Liver (tissue), 8 donors: ENCODE measurements at regions not wholly inside any gene's neighbourhood (a gene's known extent, or its start where the extent isn't known, plus 50 kb on each side); places are given as distances from the start of the nearest gene placed in this dataset.

Experiments used
- DNase-seq: peaks from one replicate; pipeline ENCODE4 v3.0.0-alpha.2; 2017; ENCODE audit warnings: low spot score
- H3K27ac ChIP-seq, 2 donors: one replicate each; pipeline ENCODE4 v1.7.0; 2013; ENCODE audit warnings: inconsistent platforms in 2 of 2, low read length in 2 of 2, control low read depth in 1 of 2, low read depth in 1 of 2, mild to moderate bottlenecking in 1 of 2
- H3K27me3 ChIP-seq, 4 donors: one replicate each; pipeline versions ENCODE4 v1.6.1 to v1.7.0; 2013; ENCODE audit warnings: low read length in 3 of 4, inconsistent platforms in 1 of 4, mild to moderate bottlenecking in 1 of 4, moderate library complexity in 1 of 4; ENCODE audit not compliant: control insufficient read depth in 4 of 4, insufficient read depth in 4 of 4
- H3K36me3 ChIP-seq, 4 donors: one replicate each; pipeline versions ENCODE4 v1.6.1 to v1.7.0; 2013; ENCODE audit warnings: low read length in 3 of 4, mild to moderate bottlenecking in 3 of 4, low read depth in 1 of 4, moderate library complexity in 1 of 4; ENCODE audit not compliant: control insufficient read depth in 4 of 4, insufficient read depth in 3 of 4
- H3K4me1 ChIP-seq, 4 donors: one replicate each; pipeline versions ENCODE4 v1.6.1 to v1.7.0; 2013; ENCODE audit warnings: low read length in 3 of 4, mild to moderate bottlenecking in 3 of 4, moderate library complexity in 1 of 4; ENCODE audit not compliant: control insufficient read depth in 4 of 4, insufficient read depth in 4 of 4
- H3K4me3 ChIP-seq, 3 donors: one replicate each; pipeline versions ENCODE4 v1.6.1 to v1.7.0; 2013; ENCODE audit warnings: low read length in 3 of 3, control low read depth in 1 of 3, low read depth in 1 of 3, mild to moderate bottlenecking in 1 of 3
- H3K9ac ChIP-seq, 2 donors: one replicate each; pipeline ENCODE4 v1.7.0; 2013; ENCODE audit warnings: low read length in 2 of 2, mild to moderate bottlenecking in 2 of 2, moderate library complexity in 2 of 2, control low read depth in 1 of 2, low read depth in 1 of 2
- H3K9me3 ChIP-seq, 4 donors: one replicate each; pipeline versions ENCODE4 v1.6.1 to v1.7.0; 2013; ENCODE audit warnings: low read length in 3 of 4; ENCODE audit not compliant: control insufficient read depth in 4 of 4
- CTCF ChIP-seq: fragments of 150-350 bp; IDR thresholded peaks from 2 replicates; pipeline ENCODE4 v1.5.1; 2017; ENCODE audit warnings: improper control_type of control experiment, low read depth, low read length; ENCODE audit not compliant: missing input control
- EGR1 ChIP-seq, 2 donors: IDR thresholded peaks; 2 replicates each; pipeline ENCODE4 v1.6.1; 2016 to 2018; ENCODE audit warnings: antibody characterized with exemption in 2 of 2, low read depth in 2 of 2
- FOXA1 ChIP-seq: IDR thresholded peaks from 2 replicates; pipeline ENCODE4 v1.6.1; 2016; ENCODE audit warnings: antibody characterized with exemption
- FOXA2 ChIP-seq: IDR thresholded peaks from 2 replicates; pipeline ENCODE4 v1.6.1; 2016; ENCODE audit warnings: antibody characterized with exemption
- GABPA ChIP-seq, 2 donors: IDR thresholded peaks in 1 of 2; conservative IDR thresholded peaks in 1 of 2; 2 replicates each; pipeline ENCODE4 v1.6.1; 2016; ENCODE audit warnings: antibody characterized with exemption in 2 of 2, mild to moderate bottlenecking in 1 of 2, moderate library complexity in 1 of 2
- HNF4A ChIP-seq, 2 donors: conservative IDR thresholded peaks; 2 replicates each; pipeline ENCODE4 v1.6.1; 2016; ENCODE audit warnings: antibody characterized with exemption in 2 of 2, mild to moderate bottlenecking in 2 of 2
- HNF4G ChIP-seq: IDR thresholded peaks from 2 replicates; pipeline ENCODE4 v1.6.1; 2016; ENCODE audit warnings: antibody characterized with exemption
- JUND ChIP-seq, 2 donors: IDR thresholded peaks; 2 replicates each; pipeline ENCODE4 v1.6.1; 2016; ENCODE audit warnings: antibody characterized with exemption in 2 of 2
- NR2F2 ChIP-seq: IDR thresholded peaks from 2 replicates; pipeline ENCODE4 v1.6.1; 2016; ENCODE audit warnings: antibody characterized with exemption
- RAD21 ChIP-seq, 2 donors: IDR thresholded peaks; 2 replicates each; pipeline ENCODE4 v1.6.1; 2016; ENCODE audit warnings: antibody characterized with exemption in 2 of 2, mild to moderate bottlenecking in 2 of 2
- REST ChIP-seq: IDR thresholded peaks from 2 replicates; pipeline ENCODE4 v1.6.1; 2016; ENCODE audit warnings: antibody characterized with exemption, mild to moderate bottlenecking
- RXRA ChIP-seq, 2 donors: IDR thresholded peaks; 2 replicates each; pipeline ENCODE4 v1.6.1; 2017 to 2018; ENCODE audit warnings: antibody characterized with exemption in 2 of 2, mild to moderate bottlenecking in 1 of 2
- SP1 ChIP-seq: IDR thresholded peaks from 2 replicates; pipeline ENCODE4 v1.6.1; 2018; ENCODE audit warnings: antibody characterized with exemption, mild to moderate bottlenecking
- TAF1 ChIP-seq: conservative IDR thresholded peaks from 2 replicates; pipeline ENCODE4 v1.6.1; 2016; ENCODE audit warnings: antibody characterized with exemption, mild to moderate bottlenecking
- ZBTB33 ChIP-seq: IDR thresholded peaks from 2 replicates; pipeline ENCODE4 v1.6.1; 2016; ENCODE audit warnings: antibody characterized with exemption
- WGBS: extraction: QIAGEN DNeasy Blood & Tissue Kit; methylation state at CpG from one replicate; pipeline ENCODE4 v1.1.7; 2013; 5-methylcytosine and 5-hydroxymethylcytosine counted together
- TF ChIP-seq, protein P1 (sequence below): IDR thresholded peaks from 2 replicates; pipeline ENCODE4 v1.6.1; 2016; ENCODE audit warnings: antibody characterized with exemption
- donor health status: healthy.
- donor health status: healthy.
- donor health status: healthy.
- donor health status: healthy.
- donor health status: healthy.

GRCh38 chr18:60044290-60045006 is 144.7 kb downstream of the PMAIP1 start:
- H3K36me3 ChIP-seq = no peaks in the 10 kb centered on the region
- TF ChIP-seq GABPA (IDR thresholded peaks at IDR 0.05 in 1 of 2, conservative IDR thresholded peaks at IDR 0.05 in 1 of 2) = no peak
- TF ChIP-seq FOXA2 = no peak
- no peak for TF ChIP-seq NR2F2
- no peak for TF ChIP-seq ZBTB33
- TF ChIP-seq RXRA (IDR thresholded peaks at IDR 0.05) = no peak
- TF ChIP-seq RAD21 (IDR thresholded peaks at IDR 0.05) = no peak
- H3K4me1 ChIP-seq = no peaks in the 10 kb centered on the region
- H3K27ac ChIP-seq = no peak overlapping the region
- H3K27me3 ChIP-seq = no peaks in the 10 kb centered on the region
- no peaks in the 10 kb centered on the region for H3K9me3 ChIP-seq
- 78% methylated on average over 2 of the region's 2 CpGs for WGBS
- no peak overlapping the region for H3K4me3 ChIP-seq
- H3K9ac ChIP-seq = no peak overlapping the region
- no peak for DNase-seq

DNA sequence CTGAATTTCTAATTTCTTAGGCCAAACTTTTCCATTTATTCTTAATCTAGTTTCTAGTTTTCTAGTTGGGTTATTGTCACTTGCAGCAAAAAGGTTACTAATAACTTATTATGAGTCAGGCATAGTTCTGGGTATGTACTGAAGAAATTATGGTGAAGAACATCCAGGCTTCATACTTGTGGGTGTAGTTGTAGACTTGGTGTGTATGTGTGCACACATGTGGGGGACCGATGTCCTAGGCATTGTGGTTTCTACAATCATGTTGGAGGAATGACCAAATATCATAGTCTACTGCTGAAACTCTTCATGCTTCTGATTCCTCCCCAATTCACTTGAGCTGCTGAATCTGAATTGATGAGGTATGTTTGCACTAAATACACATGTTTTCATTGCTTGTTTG is 141.2 kb downstream of the PMAIP1 start:
- Histone ChIP-seq H3K4me1 (no peaks in the 10 kb centered on the region), H3K36me3 (no peaks in the 10 kb centered on the region), H3K27me3 (no peaks in the 10 kb centered on the region), H3K4me3 (no peak overlapping the region), H3K9me3 (no peaks in the 10 kb centered on the region), H3K9ac (no peak overlapping the region), H3K27ac (no peak overlapping the region)
- no peak for DNase-seq
- 83% methylated on average over 1 of the region's 1 CpG for WGBS
- TF ChIP-seq HNF4A (conservative IDR thresholded peaks at IDR 0.05) = no peak
- TF ChIP-seq JUND (IDR thresholded peaks at IDR 0.05) = no peak
- TF ChIP-seq HNF4G = no peak
- TF ChIP-seq FOXA1 = no peak
- TF ChIP-seq SP1 = no peak
- TF ChIP-seq NR2F2 = no peak
- no peak for TF ChIP-seq RAD21 (IDR thresholded peaks at IDR 0.05)
- no peak for TF ChIP-seq RXRA (IDR thresholded peaks at IDR 0.05)
- TF ChIP-seq EGR1 (IDR thresholded peaks at IDR 0.05; ENCODE audit: low read depth in 2 of 2) = no peak

- DNase-seq = no peak
- TF ChIP-seq JUND (IDR thresholded peaks at IDR 0.05) (no peak), GABPA (IDR thresholded peaks at IDR 0.05 in 1 of 2, conservative IDR thresholded peaks at IDR 0.05 in 1 of 2) (no peak), HNF4G (no peak), CTCF (no peak), HNF4A (conservative IDR thresholded peaks at IDR 0.05) (no peak), EGR1 (IDR thresholded peaks at IDR 0.05; ENCODE audit: low read depth in 2 of 2) (no peak), RXRA (IDR thresholded peaks at IDR 0.05) (no peak), NR2F2 (no peak), TAF1 (no peak), FOXA2 (no peak), SP1 (no peak), RAD21 (IDR thresholded peaks at IDR 0.05) (no peak), ZBTB33 (no peak), REST (no peak)
- TF ChIP-seq, protein P1, sequence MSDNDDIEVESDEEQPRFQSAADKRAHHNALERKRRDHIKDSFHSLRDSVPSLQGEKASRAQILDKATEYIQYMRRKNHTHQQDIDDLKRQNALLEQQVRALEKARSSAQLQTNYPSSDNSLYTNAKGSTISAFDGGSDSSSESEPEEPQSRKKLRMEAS = no peak
- H3K27me3 ChIP-seq = no peaks in the 10 kb centered on the region
- H3K4me1 ChIP-seq = no peaks in the 10 kb centered on the region
- H3K9me3 ChIP-seq = no peaks in the 10 kb centered on the region
- no peaks in the 10 kb centered on the region for H3K36me3 ChIP-seq
- H3K9ac ChIP-seq = no peak overlapping the region
- no peak overlapping the region for H3K4me3 ChIP-seq
- H3K27ac ChIP-seq = no peak overlapping the region
Measured at GRCh38 chr18:60038731-60039130, 138.9 kb downstream of the PMAIP1 start.
